SK-N-SH (cell line): ENCODE measurements at regions not wholly inside any gene's neighbourhood (a gene's known extent, or its start where the extent isn't known, plus 50 kb on each side); places are given as distances from the start of the nearest gene placed in this dataset.

Experiments
- CTCF ChIA-PET: fragments of 300-600, 350-600 bp; formaldehyde crosslinking; extraction: SDS; loops from one replicate; lab custom pipeline; 2021; lab: Yijun Ruan, JAX
- POLR2A ChIA-PET: fragments of 350-600 bp; sonication (Branson Sonifier 250); formaldehyde crosslinking; extraction: SDS; loops from one replicate; lab custom pipeline; 2020; ENCODE audit warnings: antibody characterized with exemption, inconsistent platforms; lab: Yijun Ruan, JAX
- DNase-seq: peaks from one replicate; pipeline ENCODE4 v3.0.0; 2012
- H2AFZ ChIP-seq: fragments of 200-600 bp; sonication (generic); 2 replicates; pipeline ENCODE4 v1.8.1; 2016; ENCODE audit warnings: antibody characterized with exemption, mild to moderate bottlenecking, low read depth
- H3F3A ChIP-seq: fragments of 200-600 bp; sonication (generic); replicated peaks from 2 replicates; pipeline ENCODE3; 2016; ENCODE audit warnings: antibody characterized with exemption, mild to moderate bottlenecking; ENCODE audit not compliant: insufficient read depth
- H3K27ac ChIP-seq, 2 experiments: fragments of 200-500 bp in 1 of 2; fragments of 200-600 bp in 1 of 2; sonication (Bioruptor generic) in 1 of 2; sonication (generic), shearing (Covaris generic) in 1 of 2; 2 replicates each; pipeline versions ENCODE4 v1.5.1 to v1.6.1; 2014 to 2016; ENCODE audit warnings: low read depth in 2 of 2, inconsistent platforms in 1 of 2, low read length in 1 of 2, mild to moderate bottlenecking in 1 of 2, mixed read lengths in 1 of 2
- H3K27me3 ChIP-seq: fragments of 200-600 bp; sonication (generic), shearing (Covaris generic); 2 replicates; pipeline ENCODE4 v1.6.1; 2016; ENCODE audit warnings: mixed run types; ENCODE audit not compliant: insufficient read depth
- H3K36me3 ChIP-seq, 2 experiments: fragments of 200-500 bp in 1 of 2; fragments of 200-600 bp in 1 of 2; sonication (Bioruptor generic) in 1 of 2; sonication (generic) in 1 of 2; replicated peaks in 1 of 2; 2 replicates each; pipeline versions ENCODE3 to v1.5.1; 2014 to 2016; ENCODE audit warnings: low read length in 1 of 2, mild to moderate bottlenecking in 1 of 2; ENCODE audit not compliant: insufficient read depth in 2 of 2, control insufficient read depth in 1 of 2
- H3K4me1 ChIP-seq, 2 experiments: fragments of 200-500 bp in 1 of 2; fragments of 200-600 bp in 1 of 2; sonication (Bioruptor generic) in 1 of 2; sonication (generic), shearing (Covaris generic) in 1 of 2; 2 replicates each; pipeline versions ENCODE4 v1.5.1 to v1.6.1; 2014 to 2016; ENCODE audit warnings: low read depth in 1 of 2, low read length in 1 of 2, mixed run types in 1 of 2; ENCODE audit not compliant: insufficient read depth in 2 of 2, control insufficient read depth in 1 of 2
- H3K4me2 ChIP-seq: fragments of 200-600 bp; sonication (generic), shearing (Covaris generic); 2 replicates; pipeline ENCODE4 v1.6.1; 2017; ENCODE audit warnings: mixed run types
- H3K4me3 ChIP-seq, 2 experiments: fragments of 200-500 bp in 1 of 2; fragments of 200-600 bp in 1 of 2; sonication (Bioruptor generic) in 1 of 2; sonication (generic), shearing (Covaris generic) in 1 of 2; 2 replicates each; pipeline versions ENCODE4 v1.5.1 to v1.8.1; 2014 to 2016; ENCODE audit warnings: low read depth in 2 of 2, inconsistent platforms in 1 of 2, low read length in 1 of 2, mild to moderate bottlenecking in 1 of 2, mixed read lengths in 1 of 2, moderate library complexity in 1 of 2
- H3K79me2 ChIP-seq: fragments of 200-600 bp; sonication (generic); 2 replicates; pipeline ENCODE4 v1.8.1; 2017; ENCODE audit warnings: mild to moderate bottlenecking; ENCODE audit not compliant: insufficient read depth
- H3K9ac ChIP-seq: fragments of 200-600 bp; sonication (generic); 2 replicates; pipeline ENCODE4 v1.6.1; 2017; ENCODE audit warnings: mixed run types
- H3K9me2 ChIP-seq: fragments of 200-600 bp; sonication (generic); 2 replicates; pipeline ENCODE4 v1.6.1; 2017; ENCODE audit warnings: mixed run types
- H3K9me3 ChIP-seq: fragments of 200-600 bp; sonication (generic); 2 replicates; pipeline ENCODE4 v1.6.1; 2017; ENCODE audit warnings: mixed run types, mild to moderate bottlenecking, moderate library complexity
- H4K20me1 ChIP-seq: fragments of 200-600 bp; sonication (generic); 2 replicates; pipeline ENCODE4 v1.6.1; 2017; ENCODE audit warnings: mild to moderate bottlenecking, mixed run types; ENCODE audit not compliant: insufficient read depth
- CHD2 ChIP-seq: fragments of 150-350 bp; IDR thresholded peaks from 2 replicates; pipeline ENCODE4 v1.6.1; 2018; ENCODE audit warnings: low read length; ENCODE audit not compliant: partially characterized antibody
- ELF1 ChIP-seq: IDR thresholded peaks from 2 replicates; pipeline ENCODE4 v1.4.0; 2012
- EP300 ChIP-seq, 2 experiments: IDR thresholded peaks; 2 replicates each; pipeline versions ENCODE4 v1.4.0 to v1.6.1; 2012; ENCODE audit warnings: borderline replicate concordance in 1 of 2, low read depth in 1 of 2, low read length in 1 of 2
- EZH2phosphoT487 ChIP-seq: fragments of 200-600 bp; sonication (generic); IDR thresholded peaks from 2 replicates; pipeline ENCODE4 v1.6.1; 2017; ENCODE audit warnings: low read depth, mixed run types, mild to moderate bottlenecking, antibody characterized with exemption, moderate library complexity, borderline replicate concordance
- FOXJ3 ChIP-seq: sonication (generic); formaldehyde crosslinking; IDR thresholded peaks from 2 replicates; pipeline ENCODE4 v1.5.1; 2020; ENCODE audit warnings: mild to moderate bottlenecking, missing genetic modification reagents
- FOXM1 ChIP-seq: IDR thresholded peaks from 2 replicates; pipeline ENCODE4 v1.4.0; 2012; ENCODE audit warnings: low read depth, mild to moderate bottlenecking
- MEF2A ChIP-seq: IDR thresholded peaks from 2 replicates; pipeline ENCODE4 v1.4.0; 2012; ENCODE audit warnings: low read depth, borderline replicate concordance
- MXI1 ChIP-seq: IDR thresholded peaks from 2 replicates; pipeline ENCODE4 v1.6.1; 2012; ENCODE audit warnings: mild to moderate bottlenecking, low read depth, low read length, improper control_type of control experiment
- NRF1 ChIP-seq: IDR thresholded peaks from 2 replicates; pipeline ENCODE4 v1.6.1; 2012; ENCODE audit warnings: low read depth, mild to moderate bottlenecking, low read length
- POLR2AphosphoS5 ChIP-seq: IDR thresholded peaks from 2 replicates; pipeline ENCODE4 v1.6.1; 2012; ENCODE audit warnings: low read depth, low read length
- RAD21 ChIP-seq: IDR thresholded peaks from 2 replicates; pipeline ENCODE4 v1.6.1; 2012; ENCODE audit warnings: mild to moderate bottlenecking, low read length
- RCOR1 ChIP-seq: fragments of 150-350 bp; IDR thresholded peaks from 2 replicates; pipeline ENCODE4 v1.6.1; 2017; ENCODE audit warnings: antibody characterized with exemption, low read length
- RXRA ChIP-seq: IDR thresholded peaks from 2 replicates; pipeline ENCODE4 v1.4.0; 2012; ENCODE audit warnings: low read depth, mild to moderate bottlenecking, borderline replicate concordance
- SMC3 ChIP-seq: IDR thresholded peaks from 2 replicates; pipeline ENCODE4 v1.6.1; 2012; ENCODE audit warnings: low read depth, low read length, improper control_type of control experiment
- TCF12 ChIP-seq: IDR thresholded peaks from 2 replicates; pipeline ENCODE4 v1.4.0; 2012
- TEAD4 ChIP-seq: IDR thresholded peaks from 2 replicates; pipeline ENCODE4 v1.4.0; 2012; ENCODE audit warnings: mild to moderate bottlenecking, borderline replicate concordance; ENCODE audit not compliant: insufficient read depth
- YY1 ChIP-seq: IDR thresholded peaks from 2 replicates; pipeline ENCODE4 v1.4.0; 2012; ENCODE audit warnings: low read depth, mild to moderate bottlenecking
- WGBS: methylation state at CpG from one replicate; pipeline ENCODE4 v1.1.6; 2017; ENCODE audit warnings: low lambda C conversion rate; 5-methylcytosine and 5-hydroxymethylcytosine counted together
- TF ChIP-seq, protein P1 (sequence below): IDR thresholded peaks from 2 replicates; pipeline ENCODE4 v1.4.0; 2012; ENCODE audit warnings: low read depth, borderline replicate concordance
- TF ChIP-seq, protein P2 (sequence below): IDR thresholded peaks from 2 replicates; pipeline ENCODE4; 2012
- TF ChIP-seq, protein P3 (sequence below): fragments of 200-600 bp; sonication (generic); IDR thresholded peaks from 2 replicates; pipeline ENCODE4 v1.6.1; 2017; ENCODE audit warnings: antibody characterized with exemption, mild to moderate bottlenecking, moderate library complexity

DNA sequence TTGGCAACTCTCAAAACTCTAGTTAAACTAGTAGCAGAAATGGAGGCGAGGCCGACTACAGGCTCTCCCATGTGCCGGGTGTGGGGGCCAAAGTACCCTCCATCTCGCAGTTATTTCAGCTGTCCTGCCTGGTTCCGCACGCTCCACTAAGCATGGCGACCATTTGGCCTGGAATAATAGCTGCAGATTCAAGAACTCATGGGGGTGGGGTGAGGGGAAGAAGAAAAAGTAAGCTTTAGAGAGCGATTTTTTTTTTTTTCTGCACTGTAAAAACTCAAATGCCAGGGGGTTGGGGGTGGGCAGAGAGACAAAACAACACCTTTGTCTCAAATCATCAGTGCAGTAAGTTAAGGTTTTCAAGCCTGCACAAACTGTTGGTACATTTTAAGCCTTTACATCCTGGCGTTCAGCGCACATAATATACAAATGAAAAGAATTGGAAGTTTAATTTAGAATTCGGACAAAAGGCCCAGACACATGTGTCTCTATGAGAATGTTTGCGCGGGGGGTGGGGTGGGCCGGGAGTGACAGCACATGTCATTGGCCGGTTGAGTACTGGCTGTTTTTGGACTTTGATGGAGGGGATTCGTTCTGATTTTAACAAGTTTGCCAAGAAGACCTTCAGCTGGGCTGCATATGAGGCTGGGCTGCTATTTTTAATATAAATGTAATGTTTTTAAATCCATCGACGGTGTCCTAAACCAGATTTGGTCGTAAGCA is 694.7 kb upstream of the SALL1 start:
- no peak overlapping the region for H3K4me3 ChIP-seq
- TF ChIP-seq EZH2phosphoT487 (no peak), EP300 (IDR thresholded peaks at IDR 0.05; ENCODE audit: borderline replicate concordance in 1 of 2, low read depth in 1 of 2, low read length in 1 of 2) (no peak), NRF1 (no peak), MXI1 (no peak), SMC3 (no peak), CHD2 (no peak), RCOR1 (no peak), FOXM1 (no peak), MEF2A (no peak), RAD21 (no peak), ELF1 (no peak), TEAD4 (no peak), TCF12 (no peak), FOXJ3 (CRISPR knock-in tag) (no peak), POLR2AphosphoS5 (no peak), RXRA (no peak), YY1 (no peak)
- TF ChIP-seq, protein P1, sequence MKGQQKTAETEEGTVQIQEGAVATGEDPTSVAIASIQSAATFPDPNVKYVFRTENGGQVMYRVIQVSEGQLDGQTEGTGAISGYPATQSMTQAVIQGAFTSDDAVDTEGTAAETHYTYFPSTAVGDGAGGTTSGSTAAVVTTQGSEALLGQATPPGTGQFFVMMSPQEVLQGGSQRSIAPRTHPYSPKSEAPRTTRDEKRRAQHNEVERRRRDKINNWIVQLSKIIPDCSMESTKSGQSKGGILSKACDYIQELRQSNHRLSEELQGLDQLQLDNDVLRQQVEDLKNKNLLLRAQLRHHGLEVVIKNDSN: no peak
- TF ChIP-seq, protein P2, sequence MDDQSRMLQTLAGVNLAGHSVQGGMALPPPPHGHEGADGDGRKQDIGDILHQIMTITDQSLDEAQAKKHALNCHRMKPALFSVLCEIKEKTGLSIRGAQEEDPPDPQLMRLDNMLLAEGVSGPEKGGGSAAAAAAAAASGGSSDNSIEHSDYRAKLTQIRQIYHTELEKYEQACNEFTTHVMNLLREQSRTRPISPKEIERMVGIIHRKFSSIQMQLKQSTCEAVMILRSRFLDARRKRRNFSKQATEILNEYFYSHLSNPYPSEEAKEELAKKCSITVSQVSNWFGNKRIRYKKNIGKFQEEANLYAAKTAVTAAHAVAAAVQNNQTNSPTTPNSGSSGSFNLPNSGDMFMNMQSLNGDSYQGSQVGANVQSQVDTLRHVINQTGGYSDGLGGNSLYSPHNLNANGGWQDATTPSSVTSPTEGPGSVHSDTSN: no peak
- TF ChIP-seq, protein P3, sequence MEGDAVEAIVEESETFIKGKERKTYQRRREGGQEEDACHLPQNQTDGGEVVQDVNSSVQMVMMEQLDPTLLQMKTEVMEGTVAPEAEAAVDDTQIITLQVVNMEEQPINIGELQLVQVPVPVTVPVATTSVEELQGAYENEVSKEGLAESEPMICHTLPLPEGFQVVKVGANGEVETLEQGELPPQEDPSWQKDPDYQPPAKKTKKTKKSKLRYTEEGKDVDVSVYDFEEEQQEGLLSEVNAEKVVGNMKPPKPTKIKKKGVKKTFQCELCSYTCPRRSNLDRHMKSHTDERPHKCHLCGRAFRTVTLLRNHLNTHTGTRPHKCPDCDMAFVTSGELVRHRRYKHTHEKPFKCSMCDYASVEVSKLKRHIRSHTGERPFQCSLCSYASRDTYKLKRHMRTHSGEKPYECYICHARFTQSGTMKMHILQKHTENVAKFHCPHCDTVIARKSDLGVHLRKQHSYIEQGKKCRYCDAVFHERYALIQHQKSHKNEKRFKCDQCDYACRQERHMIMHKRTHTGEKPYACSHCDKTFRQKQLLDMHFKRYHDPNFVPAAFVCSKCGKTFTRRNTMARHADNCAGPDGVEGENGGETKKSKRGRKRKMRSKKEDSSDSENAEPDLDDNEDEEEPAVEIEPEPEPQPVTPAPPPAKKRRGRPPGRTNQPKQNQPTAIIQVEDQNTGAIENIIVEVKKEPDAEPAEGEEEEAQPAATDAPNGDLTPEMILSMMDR: no peak
- POLR2A ChIA-PET: no interaction called here
- no peaks in the 10 kb centered on the region for H3K9me3 ChIP-seq
- no peaks in the 10 kb centered on the region for H3F3A ChIP-seq
- H2AFZ ChIP-seq: no peak overlapping the region
- H3K36me3 ChIP-seq: no peaks in the 10 kb centered on the region
- CTCF ChIA-PET: interaction anchor here (0.8 to 2.4 kb wide), 2 partner anchors 28 to 125 kb away, joined by 4 to 16 read pairs; no protein-coding TSS in a partner anchor
- H3K79me2 ChIP-seq: no peaks in the 10 kb centered on the region
- no peaks in the 10 kb centered on the region for H3K4me1 ChIP-seq
- H3K9ac ChIP-seq: no peak overlapping the region
- no peaks in the 10 kb centered on the region for H4K20me1 ChIP-seq
- WGBS: 51% methylated on average over 19 of the region's 19 CpGs
- no peaks in the 10 kb centered on the region for H3K9me2 ChIP-seq
- DNase-seq: no peak
- H3K27ac ChIP-seq: no peak overlapping the region
- H3K4me2 ChIP-seq: no peak overlapping the region
- H3K27me3 ChIP-seq: no peaks in the 10 kb centered on the region
